ENCODE measurements at regions not wholly inside any gene's neighbourhood (a gene's known extent, or its start where the extent isn't known, plus 50 kb on each side); places are given as distances from the start of the nearest gene placed in this dataset.

- Mint-ChIP-seq H3K4me1 (ENCODE audit: low read depth) (no peaks in the 10 kb centered on the region), H3K4me3 (no peak overlapping the region), H3K36me3 (ENCODE audit: low read depth) (no peaks in the 10 kb centered on the region), H3K27ac (no peak overlapping the region), H3K27me3 (ENCODE audit: low read depth) (no peaks in the 10 kb centered on the region), H3K9me3 (no peaks in the 10 kb centered on the region)
- no peak for DNase-seq (ENCODE audit: low spot score)
Observed at GRCh38 chr1:242579528-242580235, 55.2 kb upstream of the PLD5 start.
